ENCODE measurements at regions not wholly inside any gene's neighbourhood (a gene's known extent, or its start where the extent isn't known, plus 50 kb on each side); places are given as distances from the start of the nearest gene placed in this dataset.

DNA sequence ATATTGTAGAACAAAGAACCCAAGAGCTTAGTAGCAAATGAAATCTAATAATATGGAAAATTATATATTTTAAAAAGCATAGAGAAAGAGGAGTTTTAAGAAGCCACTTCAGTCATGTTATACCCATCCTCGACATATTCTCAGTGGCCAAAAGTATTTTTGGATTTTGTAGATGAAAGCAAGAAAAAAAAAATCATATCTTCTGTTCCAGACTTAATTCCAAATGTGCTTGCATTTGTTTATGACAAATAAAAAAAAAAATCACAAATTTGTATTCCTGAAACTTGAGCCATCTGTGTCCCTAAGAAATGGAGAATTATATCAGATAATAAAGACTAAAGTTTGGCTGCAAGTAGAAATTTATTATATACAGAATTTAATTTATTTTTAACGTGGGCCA is 1482.4 kb upstream of the PABPC4L start:
- ATAC-seq (no peak), DNase-seq (ENCODE audit: low read depth, low spot score) (no peak)
- H3K27me3 ChIP-seq (ENCODE audit: control insufficient read depth, insufficient read depth, low read length), result no peaks in the 10 kb centered on the region
- intact Hi-C loops (cut with micrococcal nuclease; ENCODE audit: unreplicated experiment) (no loop called here), in situ Hi-C loops (cut with HindIII; ENCODE audit: low pct_unique_long_range_greater_than_20kb, low sequenced_read_pairs) (no loop called here)
- no peaks in the 10 kb centered on the region for H3K4me1 ChIP-seq (ENCODE audit: control insufficient read depth, insufficient read depth, low read length)
- no peaks in the 10 kb centered on the region for H3K36me3 ChIP-seq (ENCODE audit: control insufficient read depth, insufficient read depth, low read length)
- CTCF ChIA-PET, result no interaction called here
- no TSS peak for BruUV-seq (replicated peaks)
- H3K9me3 ChIP-seq (ENCODE audit: control insufficient read depth, insufficient read depth, low read depth, low read length), result no peaks in the 10 kb centered on the region
- POLR2A ChIA-PET, result no interaction called here
- H3K4me3 ChIP-seq (ENCODE audit: low read depth in 2 of 2, low read length in 2 of 2), result no peak overlapping the region
- TF ChIP-seq SIN3A (IDR thresholded peaks at IDR 0.05; ENCODE audit: borderline replicate concordance, insufficient read depth, low read depth, low read length) (no peak), POLR2AphosphoS5 (IDR thresholded peaks at IDR 0.05; ENCODE audit: low read depth, low read length) (no peak), TCF7L2 (IDR thresholded peaks at IDR 0.05; ENCODE audit: low read depth, low read length) (no peak)
- TF ChIP-seq, protein P1, sequence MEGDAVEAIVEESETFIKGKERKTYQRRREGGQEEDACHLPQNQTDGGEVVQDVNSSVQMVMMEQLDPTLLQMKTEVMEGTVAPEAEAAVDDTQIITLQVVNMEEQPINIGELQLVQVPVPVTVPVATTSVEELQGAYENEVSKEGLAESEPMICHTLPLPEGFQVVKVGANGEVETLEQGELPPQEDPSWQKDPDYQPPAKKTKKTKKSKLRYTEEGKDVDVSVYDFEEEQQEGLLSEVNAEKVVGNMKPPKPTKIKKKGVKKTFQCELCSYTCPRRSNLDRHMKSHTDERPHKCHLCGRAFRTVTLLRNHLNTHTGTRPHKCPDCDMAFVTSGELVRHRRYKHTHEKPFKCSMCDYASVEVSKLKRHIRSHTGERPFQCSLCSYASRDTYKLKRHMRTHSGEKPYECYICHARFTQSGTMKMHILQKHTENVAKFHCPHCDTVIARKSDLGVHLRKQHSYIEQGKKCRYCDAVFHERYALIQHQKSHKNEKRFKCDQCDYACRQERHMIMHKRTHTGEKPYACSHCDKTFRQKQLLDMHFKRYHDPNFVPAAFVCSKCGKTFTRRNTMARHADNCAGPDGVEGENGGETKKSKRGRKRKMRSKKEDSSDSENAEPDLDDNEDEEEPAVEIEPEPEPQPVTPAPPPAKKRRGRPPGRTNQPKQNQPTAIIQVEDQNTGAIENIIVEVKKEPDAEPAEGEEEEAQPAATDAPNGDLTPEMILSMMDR (IDR thresholded peaks at IDR 0.05), result no peak
- TF ChIP-seq, protein P2, sequence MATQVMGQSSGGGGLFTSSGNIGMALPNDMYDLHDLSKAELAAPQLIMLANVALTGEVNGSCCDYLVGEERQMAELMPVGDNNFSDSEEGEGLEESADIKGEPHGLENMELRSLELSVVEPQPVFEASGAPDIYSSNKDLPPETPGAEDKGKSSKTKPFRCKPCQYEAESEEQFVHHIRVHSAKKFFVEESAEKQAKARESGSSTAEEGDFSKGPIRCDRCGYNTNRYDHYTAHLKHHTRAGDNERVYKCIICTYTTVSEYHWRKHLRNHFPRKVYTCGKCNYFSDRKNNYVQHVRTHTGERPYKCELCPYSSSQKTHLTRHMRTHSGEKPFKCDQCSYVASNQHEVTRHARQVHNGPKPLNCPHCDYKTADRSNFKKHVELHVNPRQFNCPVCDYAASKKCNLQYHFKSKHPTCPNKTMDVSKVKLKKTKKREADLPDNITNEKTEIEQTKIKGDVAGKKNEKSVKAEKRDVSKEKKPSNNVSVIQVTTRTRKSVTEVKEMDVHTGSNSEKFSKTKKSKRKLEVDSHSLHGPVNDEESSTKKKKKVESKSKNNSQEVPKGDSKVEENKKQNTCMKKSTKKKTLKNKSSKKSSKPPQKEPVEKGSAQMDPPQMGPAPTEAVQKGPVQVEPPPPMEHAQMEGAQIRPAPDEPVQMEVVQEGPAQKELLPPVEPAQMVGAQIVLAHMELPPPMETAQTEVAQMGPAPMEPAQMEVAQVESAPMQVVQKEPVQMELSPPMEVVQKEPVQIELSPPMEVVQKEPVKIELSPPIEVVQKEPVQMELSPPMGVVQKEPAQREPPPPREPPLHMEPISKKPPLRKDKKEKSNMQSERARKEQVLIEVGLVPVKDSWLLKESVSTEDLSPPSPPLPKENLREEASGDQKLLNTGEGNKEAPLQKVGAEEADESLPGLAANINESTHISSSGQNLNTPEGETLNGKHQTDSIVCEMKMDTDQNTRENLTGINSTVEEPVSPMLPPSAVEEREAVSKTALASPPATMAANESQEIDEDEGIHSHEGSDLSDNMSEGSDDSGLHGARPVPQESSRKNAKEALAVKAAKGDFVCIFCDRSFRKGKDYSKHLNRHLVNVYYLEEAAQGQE (IDR thresholded peaks at IDR 0.05; ENCODE audit: insufficient read depth in 1 of 2, low read depth in 2 of 2, low read length in 1 of 2), result no peak
- no peak overlapping the region for H3K27ac ChIP-seq (ENCODE audit: low read length)

DNA sequence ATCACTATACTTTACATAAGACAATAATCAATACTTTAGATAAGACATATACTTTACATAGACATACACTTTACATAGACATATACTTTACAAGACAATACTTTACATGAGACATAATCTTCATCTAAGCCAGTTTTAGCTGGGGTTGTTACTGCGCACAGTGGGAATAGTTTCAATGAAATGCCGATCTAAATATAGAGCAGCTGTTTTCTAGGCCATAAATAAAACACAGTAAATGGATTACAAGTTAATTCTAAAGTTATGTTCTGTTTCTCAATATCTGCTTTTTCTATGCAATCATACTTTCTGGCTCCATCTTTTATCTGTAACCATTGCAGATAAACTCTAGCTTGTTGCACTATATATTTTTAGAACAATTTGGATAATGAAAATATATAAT is 1470.6 kb upstream of the PABPC4L start:
- TF ChIP-seq, protein P2 (IDR thresholded peaks at IDR 0.05; ENCODE audit: insufficient read depth in 1 of 2, low read depth in 2 of 2, low read length in 1 of 2), result no peak
- TF ChIP-seq SIN3A (IDR thresholded peaks at IDR 0.05; ENCODE audit: borderline replicate concordance, insufficient read depth, low read depth, low read length), result no peak
- no peak for TF ChIP-seq POLR2AphosphoS5 (IDR thresholded peaks at IDR 0.05; ENCODE audit: low read depth, low read length)
- TF ChIP-seq TCF7L2 (IDR thresholded peaks at IDR 0.05; ENCODE audit: low read depth, low read length), result no peak
- TF ChIP-seq, protein P1 (IDR thresholded peaks at IDR 0.05), result no peak
- intact Hi-C loops (cut with micrococcal nuclease; ENCODE audit: unreplicated experiment) (no loop called here), in situ Hi-C loops (cut with HindIII; ENCODE audit: low pct_unique_long_range_greater_than_20kb, low sequenced_read_pairs) (no loop called here)
- no TSS peak for BruUV-seq (replicated peaks)
- Histone ChIP-seq H3K36me3 (ENCODE audit: control insufficient read depth, insufficient read depth, low read length) (no peaks in the 10 kb centered on the region), H3K27me3 (ENCODE audit: control insufficient read depth, insufficient read depth, low read length) (no peaks in the 10 kb centered on the region), H3K27ac (ENCODE audit: low read length) (no peak overlapping the region), H3K4me3 (ENCODE audit: low read depth in 2 of 2, low read length in 2 of 2) (no peak overlapping the region), H3K4me1 (ENCODE audit: control insufficient read depth, insufficient read depth, low read length) (no peaks in the 10 kb centered on the region), H3K9me3 (ENCODE audit: control insufficient read depth, insufficient read depth, low read depth, low read length) (no peaks in the 10 kb centered on the region)
- CTCF ChIA-PET, result no interaction called here
- ATAC-seq (no peak), DNase-seq (ENCODE audit: low read depth, low spot score) (no peak)
- POLR2A ChIA-PET, result no interaction called here

Measured in Panc1 (cell line).